Parathyroid adenoma (tissue), 2 donors: ENCODE measurements at regions not wholly inside any gene's neighbourhood (a gene's known extent, or its start where the extent isn't known, plus 50 kb on each side); places are given as distances from the start of the nearest gene placed in this dataset.
"Not testable (repeated sequence)": the region's sequence is repeated elsewhere in the genome, so short reads cannot be mapped to it uniquely, and the experiment has no call there.

Source experiments
- H2AFZ ChIP-seq: fragments of 300-600 bp; sonication (generic); one replicate; pipeline ENCODE4 v1.7.0; 2017; ENCODE audit warnings: antibody characterized with exemption, mild to moderate bottlenecking
- H3K27ac ChIP-seq: fragments of 300-600 bp; sonication (generic); one replicate; pipeline ENCODE4 v1.7.0; 2017
- H3K27me3 ChIP-seq: fragments of 300-600 bp; sonication (generic); one replicate; pipeline ENCODE4 v1.7.0; 2017; ENCODE audit warnings: low read length; ENCODE audit not compliant: control insufficient read depth, insufficient read depth
- H3K36me3 ChIP-seq: fragments of 300-600 bp; sonication (generic); one replicate; pipeline ENCODE4 v1.7.0; 2017; ENCODE audit warnings: low read length; ENCODE audit not compliant: control insufficient read depth, insufficient read depth
- H3K4me1 ChIP-seq: fragments of 300-600 bp; sonication (generic); one replicate; pipeline ENCODE4 v1.7.0; 2017; ENCODE audit warnings: control low read depth
- H3K4me2 ChIP-seq: fragments of 300-600 bp; sonication (generic); one replicate; pipeline ENCODE4 v1.7.0; 2017; ENCODE audit warnings: low read length
- H3K4me3 ChIP-seq: fragments of 300-600 bp; sonication (generic); one replicate; pipeline ENCODE4 v1.7.0; 2017; ENCODE audit warnings: low read depth, low read length
- H3K79me2 ChIP-seq: fragments of 300-600 bp; sonication (generic); one replicate; pipeline ENCODE4 v1.7.0; 2017; ENCODE audit warnings: control low read depth
- H3K9ac ChIP-seq: fragments of 300-600 bp; sonication (generic); one replicate; pipeline ENCODE4 v1.7.0; 2017; ENCODE audit warnings: mild to moderate bottlenecking
- H3K9me3 ChIP-seq: fragments of 300-600 bp; sonication (generic); one replicate; pipeline ENCODE4 v1.7.0; 2017; ENCODE audit warnings: low read length; ENCODE audit not compliant: control insufficient read depth
- TF ChIP-seq, protein P1 (sequence below): fragments of 300-600 bp; sonication (generic); IDR thresholded peaks from one replicate; pipeline ENCODE4 v1.7.0; 2017; ENCODE audit warnings: antibody characterized with exemption, mild to moderate bottlenecking
- donor health status: primary hyperparathyroidism.

DNA sequence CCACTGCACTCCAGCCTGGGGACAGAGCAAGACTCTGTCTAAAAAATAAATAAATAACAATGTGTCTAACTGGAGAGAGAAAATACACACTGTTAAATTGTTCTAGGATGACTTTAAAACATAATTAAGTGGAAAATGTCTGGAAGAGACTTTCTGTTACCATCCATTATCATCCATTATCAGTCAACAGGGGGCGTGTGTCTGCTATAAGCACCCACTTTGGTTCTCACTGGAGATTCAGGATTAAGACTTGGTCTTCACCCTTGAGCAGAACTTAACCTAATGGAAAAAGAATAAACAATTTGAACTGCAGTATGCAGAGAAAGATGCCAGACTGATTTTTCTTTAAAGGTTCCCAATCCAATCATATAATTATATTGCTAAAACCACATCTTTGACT, 999.8 kb upstream of the GYPC start:
- Histone ChIP-seq H3K9ac (no peak overlapping the region), H3K4me1 (no peaks in the 10 kb centered on the region), H3K9me3 (no peaks in the 10 kb centered on the region), H3K27ac (no peak overlapping the region), H3K4me3 (no peak overlapping the region), H3K79me2 (no peaks in the 10 kb centered on the region), H3K4me2 (no peak overlapping the region), H2AFZ (no peak overlapping the region), H3K27me3 (no peaks in the 10 kb centered on the region), H3K36me3 (no peaks in the 10 kb centered on the region)
- TF ChIP-seq, protein P1, sequence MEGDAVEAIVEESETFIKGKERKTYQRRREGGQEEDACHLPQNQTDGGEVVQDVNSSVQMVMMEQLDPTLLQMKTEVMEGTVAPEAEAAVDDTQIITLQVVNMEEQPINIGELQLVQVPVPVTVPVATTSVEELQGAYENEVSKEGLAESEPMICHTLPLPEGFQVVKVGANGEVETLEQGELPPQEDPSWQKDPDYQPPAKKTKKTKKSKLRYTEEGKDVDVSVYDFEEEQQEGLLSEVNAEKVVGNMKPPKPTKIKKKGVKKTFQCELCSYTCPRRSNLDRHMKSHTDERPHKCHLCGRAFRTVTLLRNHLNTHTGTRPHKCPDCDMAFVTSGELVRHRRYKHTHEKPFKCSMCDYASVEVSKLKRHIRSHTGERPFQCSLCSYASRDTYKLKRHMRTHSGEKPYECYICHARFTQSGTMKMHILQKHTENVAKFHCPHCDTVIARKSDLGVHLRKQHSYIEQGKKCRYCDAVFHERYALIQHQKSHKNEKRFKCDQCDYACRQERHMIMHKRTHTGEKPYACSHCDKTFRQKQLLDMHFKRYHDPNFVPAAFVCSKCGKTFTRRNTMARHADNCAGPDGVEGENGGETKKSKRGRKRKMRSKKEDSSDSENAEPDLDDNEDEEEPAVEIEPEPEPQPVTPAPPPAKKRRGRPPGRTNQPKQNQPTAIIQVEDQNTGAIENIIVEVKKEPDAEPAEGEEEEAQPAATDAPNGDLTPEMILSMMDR, result no peak

DNA sequence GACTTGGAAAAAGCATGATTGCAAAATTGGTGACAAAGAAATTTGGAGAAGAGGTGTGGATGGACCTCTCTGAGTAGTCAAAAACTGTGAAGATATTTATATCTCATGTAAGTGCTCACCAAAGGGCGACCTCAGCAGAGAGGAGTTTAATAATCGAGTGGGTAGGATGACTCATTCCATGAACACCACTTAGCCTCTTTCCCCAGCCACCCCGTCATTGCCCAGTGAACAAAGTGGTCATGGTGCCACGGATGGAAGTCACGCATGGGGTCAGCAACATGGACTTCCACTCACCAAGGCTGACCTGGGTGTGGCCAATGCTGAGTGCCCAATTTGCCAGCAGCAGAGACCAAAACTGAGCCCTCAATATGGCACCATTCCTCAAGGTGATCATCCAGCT, 997.4 kb upstream of the GYPC start:
- Histone ChIP-seq H3K27me3 (no peaks in the 10 kb centered on the region), H3K79me2 (no peaks in the 10 kb centered on the region), H3K9ac (no peak overlapping the region), H2AFZ (no peak overlapping the region), H3K36me3 (no peaks in the 10 kb centered on the region), H3K4me2 (no peak overlapping the region), H3K4me1 (no peaks in the 10 kb centered on the region), H3K4me3 (no peak overlapping the region), H3K27ac (no peak overlapping the region), H3K9me3 (no peaks in the 10 kb centered on the region)
- TF ChIP-seq, protein P1, result no peak

DNA sequence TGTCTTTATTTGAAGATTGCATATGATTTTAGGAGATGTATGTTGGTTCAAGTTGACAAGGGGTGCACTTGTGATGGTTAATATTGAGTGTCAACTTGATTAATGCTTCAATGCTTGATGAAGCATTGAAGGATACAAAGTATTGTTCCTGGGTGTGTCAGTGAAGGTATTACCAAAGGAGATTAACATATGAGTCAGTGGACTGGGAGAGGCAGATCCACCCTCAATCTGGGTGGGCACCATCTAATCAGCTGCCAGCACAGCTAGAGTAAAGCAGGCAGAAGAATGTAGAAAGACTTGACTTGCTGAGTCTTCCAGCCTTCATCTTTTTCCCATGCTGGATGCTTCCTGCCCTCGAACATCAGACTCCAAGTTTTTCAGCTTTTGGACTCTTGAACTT, 995.6 kb upstream of the GYPC start:
- not testable (repeated sequence) for H3K9ac ChIP-seq, H3K79me2 ChIP-seq, H3K4me1 ChIP-seq, H3K9me3 ChIP-seq, H3K4me2 ChIP-seq, H3K4me3 ChIP-seq, H3K27ac ChIP-seq, H3K36me3 ChIP-seq, H3K27me3 ChIP-seq, H2AFZ ChIP-seq

DNA sequence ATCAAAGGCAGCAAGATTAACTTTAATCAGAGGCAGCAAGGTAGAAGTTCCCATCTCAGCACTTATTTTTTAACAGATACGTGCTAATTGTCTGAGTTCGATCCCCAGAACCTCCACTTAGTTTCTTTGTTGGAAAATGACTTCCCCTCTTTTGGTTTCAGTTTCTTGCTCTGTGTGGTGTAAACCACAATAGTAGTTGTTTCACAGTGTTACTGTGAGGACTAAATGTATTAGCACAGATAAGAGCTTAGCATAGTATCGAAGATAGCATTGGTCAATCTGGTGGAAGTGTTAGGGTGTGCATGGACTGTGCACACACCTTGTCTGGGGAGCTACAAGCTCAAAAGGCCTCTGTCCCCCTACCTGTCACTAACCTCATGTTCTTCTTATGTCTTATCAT, 988.3 kb upstream of the GYPC start:
- Histone ChIP-seq H3K9ac (no peak overlapping the region), H2AFZ (no peak overlapping the region), H3K4me1 (no peaks in the 10 kb centered on the region), H3K4me2 (no peak overlapping the region), H3K27ac (no peak overlapping the region), H3K9me3 (no peaks in the 10 kb centered on the region), H3K27me3 (no peaks in the 10 kb centered on the region), H3K79me2 (no peaks in the 10 kb centered on the region), H3K4me3 (no peak overlapping the region), H3K36me3 (no peaks in the 10 kb centered on the region)
- TF ChIP-seq, protein P1, result no peak

DNA sequence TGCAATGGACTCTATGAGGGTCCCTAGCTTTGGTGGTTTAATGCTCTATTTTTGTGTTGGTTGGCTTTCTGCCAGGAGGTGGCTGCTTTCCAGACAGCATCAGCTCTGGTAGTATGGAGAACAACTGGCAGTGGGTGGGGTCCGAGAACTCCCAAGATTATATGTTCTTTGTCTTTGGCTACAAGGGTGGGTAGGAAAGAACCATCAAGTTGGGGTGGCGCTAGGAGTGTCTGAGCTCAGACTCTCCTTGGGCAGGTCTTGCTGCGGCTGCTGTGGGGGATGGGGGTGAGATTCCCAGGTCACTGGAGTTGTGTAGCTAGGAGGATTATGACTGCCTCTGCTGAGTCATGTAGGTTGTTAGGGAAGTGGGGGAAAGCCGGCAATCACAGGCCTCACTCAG, 976.1 kb upstream of the GYPC start:
- H3K9me3 ChIP-seq, result no peaks in the 10 kb centered on the region
- no peak overlapping the region for H3K4me3 ChIP-seq
- H3K4me2 ChIP-seq, result no peak overlapping the region
- no peak overlapping the region for H2AFZ ChIP-seq
- no peaks in the 10 kb centered on the region for H3K4me1 ChIP-seq
- H3K79me2 ChIP-seq, result no peaks in the 10 kb centered on the region
- no peak overlapping the region for H3K27ac ChIP-seq
- H3K9ac ChIP-seq, result no peak overlapping the region
- TF ChIP-seq, protein P1, result no peak
- H3K36me3 ChIP-seq, result no peaks in the 10 kb centered on the region
- no peaks in the 10 kb centered on the region for H3K27me3 ChIP-seq
